HG03354 (cell line): ENCODE measurements at regions not wholly inside any gene's neighbourhood (a gene's known extent, or its start where the extent isn't known, plus 50 kb on each side); places are given as distances from the start of the nearest gene placed in this dataset.
"Not testable (repeated sequence)": the region's sequence is repeated elsewhere in the genome, so short reads cannot be mapped to it uniquely, and the experiment has no call there.

ENCODE experiments used
- ATAC-seq: cut with Tn5 transposase; IDR thresholded peaks from one replicate; pipeline ENCODE4 v1.9.1; 2021; ENCODE audit warnings: mild to moderate bottlenecking; ENCODE audit not compliant: unreplicated experiment, poor library complexity, severe bottlenecking

DNA sequence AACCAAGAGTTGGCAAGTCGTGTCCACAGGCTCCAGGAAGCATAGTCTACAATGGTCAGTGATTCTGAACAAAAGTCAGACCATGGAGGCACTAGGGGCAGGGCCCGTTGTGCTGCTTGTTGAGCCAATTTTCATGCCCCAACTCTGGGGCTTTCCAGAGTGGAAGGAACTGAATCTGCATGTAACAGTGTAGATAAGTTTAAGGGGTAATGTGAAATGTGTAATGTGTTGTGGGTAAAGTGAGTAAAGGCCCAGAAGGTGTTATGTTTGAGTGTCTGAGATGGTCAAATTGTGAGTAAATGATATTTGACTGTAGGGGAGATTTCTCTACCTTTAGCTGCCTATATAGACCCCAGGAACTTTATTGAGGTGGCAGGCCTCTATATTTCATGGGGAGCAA is 1336.5 kb upstream of the SLC39A10 start:
- ATAC-seq, result no peak

GRCh38 chr2:194319222-194319992 is 1337.6 kb upstream of the SLC39A10 start:
- peak; percentile 86 for ATAC-seq

- no peak for ATAC-seq
These were observed 1343.0 kb upstream of the SLC39A10 start for GRCh38 chr2:194314042-194314441.

GRCh38 chr2:194304191-194304590 is 1352.8 kb upstream of the SLC39A10 start:
- no peak for ATAC-seq

DNA sequence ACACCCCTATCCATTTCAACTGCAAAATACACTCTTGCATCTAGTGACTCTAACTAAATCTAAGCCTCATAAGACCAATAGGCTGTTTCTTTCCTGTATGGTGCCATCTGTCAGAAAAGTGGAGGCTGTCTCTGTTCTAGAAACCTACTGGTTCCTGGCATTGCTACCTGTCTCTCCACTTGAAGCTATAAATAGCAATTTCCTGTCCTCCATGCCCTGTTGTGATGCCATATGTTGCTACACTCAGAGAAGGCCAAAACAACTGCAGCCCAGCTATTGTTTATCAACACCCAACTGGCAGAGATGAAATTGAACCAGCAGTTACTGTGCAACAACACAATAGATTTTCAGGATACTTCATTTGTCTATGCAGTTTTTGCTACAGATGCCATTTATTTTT is 1355.1 kb upstream of the SLC39A10 start:
- no peak for ATAC-seq

GRCh38 chr2:194294156-194294555 is 1362.9 kb upstream of the SLC39A10 start:
- ATAC-seq, result no peak

GRCh38 chr2:194291104-194291503 is 1365.9 kb upstream of the SLC39A10 start:
- ATAC-seq, result no peak

DNA sequence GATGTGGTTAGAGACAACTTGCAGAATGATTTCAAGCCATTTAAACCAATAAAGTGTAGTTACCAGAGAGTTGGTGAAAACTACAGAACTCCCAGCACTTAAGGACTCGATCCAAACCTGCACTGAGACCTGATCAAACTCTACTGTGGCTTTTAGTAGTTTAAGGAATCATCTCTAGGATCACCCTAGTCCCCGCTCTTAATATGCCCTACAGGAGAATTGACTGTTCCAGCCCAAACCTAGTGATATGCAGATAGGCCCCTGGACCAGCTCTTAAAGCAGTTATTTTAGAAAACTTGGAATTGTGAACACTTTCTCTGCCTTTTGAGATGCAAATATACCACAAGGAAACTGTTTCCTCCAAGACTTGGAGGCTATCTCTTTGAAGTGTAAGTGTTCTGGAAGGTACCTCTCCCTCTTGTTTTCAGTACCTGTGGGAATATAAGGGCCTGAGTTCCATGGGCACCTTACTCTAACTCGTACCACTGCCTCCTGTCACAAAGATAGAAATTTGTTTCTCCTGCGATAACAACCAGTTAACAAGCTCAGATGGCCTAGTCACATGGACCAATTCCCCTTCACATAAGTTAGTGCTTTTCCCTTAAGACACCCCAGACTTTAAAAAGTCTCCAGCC is 1367.2 kb upstream of the SLC39A10 start:
- ATAC-seq, result no peak

DNA sequence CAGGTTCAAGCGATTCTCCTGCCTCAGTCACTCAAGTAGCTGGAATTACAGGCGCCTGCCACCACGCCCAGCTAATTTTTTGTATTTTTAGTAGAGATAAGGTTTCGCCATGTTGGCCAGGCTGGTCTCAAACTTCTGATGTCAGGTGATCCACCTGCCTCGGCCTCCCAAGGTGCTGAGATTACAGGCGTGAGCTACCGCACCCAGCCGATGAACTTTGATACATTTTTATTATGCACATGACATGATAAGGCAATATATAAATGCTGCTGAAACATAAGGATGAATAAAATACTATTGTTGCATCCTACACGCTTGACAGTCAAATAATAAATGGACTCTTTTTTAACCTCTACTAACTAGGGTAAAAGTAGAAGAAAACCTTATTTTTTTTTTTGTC is 1380.4 kb upstream of the SLC39A10 start:
- ATAC-seq, result not testable (repeated sequence)

GRCh38 chr2:194271293-194271961 is 1385.6 kb upstream of the SLC39A10 start:
- no peak for ATAC-seq

GRCh38 chr2:194270648-194271047 is 1386.4 kb upstream of the SLC39A10 start:
- no peak for ATAC-seq

- no peak for ATAC-seq
These were observed 1392.4 kb upstream of the SLC39A10 start for GRCh38 chr2:194264586-194264985.

DNA sequence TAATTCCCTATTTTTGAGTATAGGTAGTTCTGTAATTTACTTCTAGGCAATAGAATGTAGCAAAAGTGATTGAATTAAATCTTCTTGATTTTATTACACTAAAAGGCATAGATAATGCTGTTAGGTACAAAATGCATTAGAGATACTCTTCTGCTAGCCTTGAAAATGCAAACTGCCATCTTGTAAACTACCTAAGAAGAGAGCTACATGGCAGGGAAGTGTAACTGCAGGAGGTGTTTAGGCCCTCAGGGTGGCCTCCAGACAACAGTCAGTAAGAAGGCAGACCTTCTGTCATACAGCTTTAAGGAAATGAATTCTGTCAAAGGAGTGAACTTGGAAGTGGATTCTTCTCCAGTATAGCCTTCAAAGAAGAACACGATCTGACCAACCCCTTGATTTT is 1396.8 kb upstream of the SLC39A10 start:
- ATAC-seq, result no peak

- no peak for ATAC-seq
These were observed 1399.9 kb upstream of the SLC39A10 start for GRCh38 chr2:194257095-194257494.

GRCh38 chr2:194253528-194254259 is 1403.3 kb upstream of the SLC39A10 start:
- no peak for ATAC-seq

- no peak for ATAC-seq
These were observed 1404.9 kb upstream of the SLC39A10 start for GRCh38 chr2:194252127-194252526.

- no peak for ATAC-seq
These were observed 1424.4 kb upstream of the SLC39A10 start for GRCh38 chr2:194232600-194232999.

- ATAC-seq, result no peak
These were observed 1433.8 kb upstream of the SLC39A10 start for GRCh38 chr2:194223218-194223617.

- no peak for ATAC-seq
These were observed 1442.8 kb upstream of the SLC39A10 start for GRCh38 chr2:194214192-194214591.

- ATAC-seq, result no peak
These were observed 1451.3 kb upstream of the SLC39A10 start for GRCh38 chr2:194205568-194206227.
